ENCODE measurements at regions not wholly inside any gene's neighbourhood (a gene's known extent, or its start where the extent isn't known, plus 50 kb on each side); places are given as distances from the start of the nearest gene placed in this dataset.
"Not testable (repeated sequence)": the region's sequence is repeated elsewhere in the genome, so short reads cannot be mapped to it uniquely, and the experiment has no call there.

DNA sequence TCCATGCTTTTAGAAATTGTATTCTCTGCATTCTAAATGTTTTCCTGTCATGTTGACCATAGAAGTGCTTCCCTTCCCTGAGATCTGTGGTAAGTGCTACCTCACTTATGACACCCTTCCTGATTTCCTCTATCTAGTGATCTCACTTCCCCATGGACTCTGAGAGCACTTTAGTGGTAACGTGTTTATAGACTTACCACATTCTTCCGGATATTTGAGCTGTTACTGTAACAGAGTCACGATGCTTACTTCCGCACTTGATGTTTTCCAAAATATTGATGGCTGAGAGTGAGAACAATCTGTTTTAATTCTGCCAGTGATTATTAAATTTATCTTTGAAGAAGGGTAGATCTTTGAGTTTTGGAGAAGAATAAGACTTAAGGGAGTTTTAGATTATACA, 60.1 kb upstream of the NAMPT start:
- Histone ChIP-seq H3K27me3 (ENCODE audit: control insufficient read depth, insufficient read depth, low read length) (no peaks in the 10 kb centered on the region), H3K36me3 (ENCODE audit: control insufficient read depth, insufficient read depth, low read length) (no peaks in the 10 kb centered on the region), H3K4me3 (ENCODE audit: low read depth, low read length) (no peak overlapping the region)
- DNase-seq (ENCODE audit: low read depth) (no peak), FAIRE-seq (no peak)
- TF ChIP-seq CTCF (IDR thresholded peaks at IDR 0.05; ENCODE audit: insufficient read depth, low read length, severe bottlenecking): no peak

- H3K36me3 ChIP-seq (ENCODE audit: control insufficient read depth, insufficient read depth, low read length): no peaks in the 10 kb centered on the region
- DNase-seq (ENCODE audit: low read depth): no peak
- no peak for TF ChIP-seq CTCF (IDR thresholded peaks at IDR 0.05; ENCODE audit: insufficient read depth, low read length, severe bottlenecking)
- FAIRE-seq: no peak
- H3K4me3 ChIP-seq (ENCODE audit: low read depth, low read length): no peak overlapping the region
- H3K27me3 ChIP-seq (ENCODE audit: control insufficient read depth, insufficient read depth, low read length): no peaks in the 10 kb centered on the region
Observed at GRCh38 chr7:106344211-106344610, 59.4 kb upstream of the NAMPT start.

- FAIRE-seq; H3K36me3 ChIP-seq (ENCODE audit: control insufficient read depth, insufficient read depth, low read length); H3K27me3 ChIP-seq (ENCODE audit: control insufficient read depth, insufficient read depth, low read length); DNase-seq (ENCODE audit: low read depth); H3K4me3 ChIP-seq (ENCODE audit: low read depth, low read length): not testable (repeated sequence)
Observed at GRCh38 chr7:106342049-106342448, 57.3 kb upstream of the NAMPT start.

DNA sequence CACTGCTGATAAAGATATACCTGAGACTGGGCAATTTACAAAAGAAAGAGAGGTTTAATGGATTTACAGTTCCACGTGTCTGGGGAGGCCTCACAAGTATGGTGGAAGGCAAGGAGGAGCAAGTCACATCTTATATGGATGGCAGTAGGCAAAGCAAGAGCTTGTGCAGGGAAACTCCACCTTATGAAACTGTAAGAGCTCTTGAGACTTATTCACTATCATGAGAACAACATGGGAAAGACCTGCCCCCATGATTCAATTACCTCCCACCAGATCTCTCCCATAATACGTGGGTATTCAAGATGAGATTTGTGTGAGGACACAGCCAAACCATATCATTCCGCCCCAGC, 55.4 kb upstream of the NAMPT start:
- not testable (repeated sequence) for FAIRE-seq; H3K4me3 ChIP-seq (ENCODE audit: low read depth, low read length); H3K36me3 ChIP-seq (ENCODE audit: control insufficient read depth, insufficient read depth, low read length); DNase-seq (ENCODE audit: low read depth); H3K27me3 ChIP-seq (ENCODE audit: control insufficient read depth, insufficient read depth, low read length)

DNA sequence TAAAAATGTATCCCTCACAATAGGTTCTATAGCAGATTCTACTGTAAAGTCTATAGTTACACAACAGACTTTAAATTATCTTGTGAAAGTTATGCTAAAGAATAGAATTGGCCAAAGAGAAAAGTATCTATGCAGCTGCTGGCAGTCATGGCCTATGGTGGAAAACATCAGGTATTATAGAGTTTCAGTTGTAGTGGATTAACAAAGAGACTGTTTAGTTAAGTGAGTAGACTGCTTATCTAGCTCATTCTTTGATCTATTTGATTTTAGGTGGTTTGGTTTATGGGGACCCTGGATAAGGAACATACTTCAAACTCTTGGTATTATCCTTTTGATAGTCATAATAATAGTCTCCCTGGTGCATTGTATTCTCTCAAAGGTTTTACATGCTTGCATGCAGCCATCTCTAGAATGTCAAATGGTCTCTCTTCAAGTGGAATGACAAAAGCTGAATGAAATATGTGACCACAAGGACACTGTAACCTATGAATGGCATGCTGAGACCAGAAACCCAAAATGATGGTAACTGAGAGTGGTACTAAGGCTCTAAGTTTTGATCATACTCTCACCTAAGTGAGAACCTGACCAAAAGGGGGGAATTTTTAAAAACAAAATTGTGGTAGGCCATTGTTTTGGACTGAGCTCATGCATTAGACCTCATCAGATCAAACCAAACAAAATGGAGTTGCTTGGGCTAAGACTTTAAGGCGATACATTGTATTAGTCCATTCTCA, 54.9 kb upstream of the NAMPT start:
- TF ChIP-seq CTCF (IDR thresholded peaks at IDR 0.05; ENCODE audit: insufficient read depth, low read length, severe bottlenecking): no peak
- no peaks in the 10 kb centered on the region for H3K36me3 ChIP-seq (ENCODE audit: control insufficient read depth, insufficient read depth, low read length)
- FAIRE-seq: no peak
- H3K4me3 ChIP-seq (ENCODE audit: low read depth, low read length): no peak overlapping the region
- H3K27me3 ChIP-seq (ENCODE audit: control insufficient read depth, insufficient read depth, low read length): no peaks in the 10 kb centered on the region
- no peak for DNase-seq (ENCODE audit: low read depth)

DNA sequence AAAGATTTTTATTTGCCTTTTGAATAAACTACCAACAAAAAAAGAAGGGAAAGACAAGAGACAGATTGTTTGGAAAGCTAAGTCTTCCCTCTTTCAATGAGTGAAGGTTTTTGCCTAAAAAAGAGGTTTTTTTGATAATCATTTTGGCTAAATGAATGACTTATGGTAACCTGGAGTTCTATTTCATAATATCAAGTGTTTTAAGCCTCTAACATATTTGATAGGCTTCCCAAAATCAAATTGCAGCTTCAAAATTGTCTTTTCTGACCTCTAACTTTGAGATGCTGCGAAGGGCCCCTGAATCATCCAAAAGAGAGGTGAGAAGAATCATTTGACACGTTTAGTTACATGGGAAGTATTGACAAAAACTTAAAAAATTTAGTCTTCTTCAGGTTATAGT, 53.0 kb upstream of the NAMPT start:
- H3K4me3 ChIP-seq (ENCODE audit: low read depth, low read length): no peak overlapping the region
- no peak for DNase-seq (ENCODE audit: low read depth)
- TF ChIP-seq CTCF (IDR thresholded peaks at IDR 0.05; ENCODE audit: insufficient read depth, low read length, severe bottlenecking): no peak
- no peaks in the 10 kb centered on the region for H3K27me3 ChIP-seq (ENCODE audit: control insufficient read depth, insufficient read depth, low read length)
- no peaks in the 10 kb centered on the region for H3K36me3 ChIP-seq (ENCODE audit: control insufficient read depth, insufficient read depth, low read length)
- FAIRE-seq: no peak

DNA sequence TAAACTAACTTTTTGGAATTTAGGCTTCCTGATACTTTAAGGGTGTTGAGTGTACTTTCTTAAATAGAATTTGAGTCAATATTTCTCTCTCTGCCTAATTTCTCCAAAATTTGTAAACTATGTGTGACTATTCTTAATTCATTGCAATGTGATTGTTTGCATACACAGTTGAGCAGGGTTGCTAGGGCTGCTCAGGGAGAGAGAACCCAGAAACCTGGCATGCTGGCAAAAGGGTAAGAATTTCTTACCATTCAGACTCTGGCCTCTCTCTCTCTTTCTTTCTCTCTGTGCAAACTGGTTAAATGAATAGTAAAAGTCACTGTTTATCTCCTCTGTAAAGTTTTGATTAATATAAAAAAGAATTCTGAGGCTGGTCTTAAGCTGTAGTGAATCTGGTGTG, 51.0 kb upstream of the NAMPT start:
- DNase-seq (ENCODE audit: low read depth) (no peak), FAIRE-seq (no peak)
- no peak for TF ChIP-seq CTCF (IDR thresholded peaks at IDR 0.05; ENCODE audit: insufficient read depth, low read length, severe bottlenecking)
- Histone ChIP-seq H3K27me3 (ENCODE audit: control insufficient read depth, insufficient read depth, low read length) (no peaks in the 10 kb centered on the region), H3K4me3 (ENCODE audit: low read depth, low read length) (no peak overlapping the region), H3K36me3 (ENCODE audit: control insufficient read depth, insufficient read depth, low read length) (no peaks in the 10 kb centered on the region)
